Prostate gland (tissue), 2 donors: ENCODE measurements at regions not wholly inside any gene's neighbourhood (a gene's known extent, or its start where the extent isn't known, plus 50 kb on each side); places are given as distances from the start of the nearest gene placed in this dataset.
"Not testable (repeated sequence)": the region's sequence is repeated elsewhere in the genome, so short reads cannot be mapped to it uniquely, and the experiment has no call there.

Source experiments
- DNase-seq: peaks from one replicate; pipeline ENCODE4 v3.0.0-alpha.2; 2019; ENCODE audit warnings: low spot score
- H3K27ac ChIP-seq, 2 donors: fragments of 200-600 bp; sonication (generic); 2 replicates each; pipeline ENCODE4 v1.5.1; 2017 to 2019
- H3K27me3 ChIP-seq: fragments of 200-600 bp; sonication (generic); replicated peaks from 2 replicates; pipeline ENCODE4 v1.5.1; 2019; ENCODE audit not compliant: insufficient read depth
- H3K36me3 ChIP-seq, 2 donors: fragments of 200-600 bp; sonication (generic); 1 replicate in 1 of 2; 2 replicates in 1 of 2; pipeline versions ENCODE4 v1.5.1 to v1.8.1; 2017 to 2019
- H3K4me1 ChIP-seq: fragments of 200-600 bp; sonication (generic); replicated peaks from 2 replicates; pipeline ENCODE4 v1.5.1; 2019
- H3K4me3 ChIP-seq, 2 donors: fragments of 200-600 bp; sonication (generic); 2 replicates each; pipeline ENCODE4 v1.5.1; 2017 to 2019
- H3K9me3 ChIP-seq: fragments of 200-600 bp; sonication (generic); 2 replicates; pipeline ENCODE4 v1.5.1; 2017
- POLR2A ChIP-seq: fragments of 450-650 bp; IDR thresholded peaks from one replicate; pipeline ENCODE4 v1.6.1; 2016; ENCODE audit warnings: antibody characterized with exemption, mild to moderate bottlenecking
- POLR2AphosphoS5 ChIP-seq: sonication (generic); formaldehyde crosslinking; IDR thresholded peaks from one replicate; pipeline ENCODE4 v1.6.1; 2017; ENCODE audit warnings: antibody characterized with exemption
- WGBS: methylation state at CpG from one replicate; pipeline ENCODE4 v1.1.5; 2018; 5-methylcytosine and 5-hydroxymethylcytosine counted together
- intact Hi-C: fragments of 100-400 bp; cut with DNase I; formaldehyde crosslinking; loops from one replicate; pipeline ENCODE4 v1.14.2; 2022
- TF ChIP-seq, protein P1 (sequence below), 4 experiments: fragments of 200-600 bp in 2 of 4; fragments of 450-650 bp in 2 of 4; sonication (generic) in 2 of 4; IDR thresholded peaks; 1 replicate in 3 of 4; 2 replicates in 1 of 4; pipeline ENCODE4 v1.5.1; 2016 to 2019; ENCODE audit warnings: antibody characterized with exemption in 4 of 4, mild to moderate bottlenecking in 2 of 4, moderate library complexity in 2 of 4

DNA sequence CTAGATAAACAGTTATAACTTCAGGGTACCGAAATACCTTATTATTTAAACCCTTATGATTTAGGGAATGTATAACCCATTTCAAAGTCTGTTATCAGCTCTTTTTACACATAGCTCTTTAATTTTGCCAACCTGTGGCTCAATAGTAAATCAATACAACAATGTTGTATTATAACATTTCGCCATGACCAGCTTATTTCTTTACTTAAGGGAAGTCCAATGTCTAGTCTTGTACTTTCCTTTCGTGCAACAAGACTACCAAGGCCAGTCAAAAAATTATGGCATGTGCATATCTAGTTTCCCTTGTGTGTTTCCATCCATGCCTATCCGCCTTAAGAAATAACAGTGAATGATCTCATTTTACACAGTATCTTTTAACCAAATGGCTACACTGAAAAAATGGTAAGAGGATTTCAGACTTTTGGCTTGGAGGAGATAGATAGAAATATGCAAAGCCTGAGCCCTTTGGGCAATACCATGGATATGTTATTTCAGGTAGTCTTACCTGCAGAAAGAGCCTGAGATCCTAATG, 239.5 kb upstream of the RPS23 start:
- H3K36me3 ChIP-seq = no peaks in the 10 kb centered on the region
- DNase-seq = no peak
- intact Hi-C loops = no loop called here
- H3K27ac ChIP-seq = no peak overlapping the region
- TF ChIP-seq POLR2A (no peak), POLR2AphosphoS5 (no peak)
- TF ChIP-seq, protein P1, sequence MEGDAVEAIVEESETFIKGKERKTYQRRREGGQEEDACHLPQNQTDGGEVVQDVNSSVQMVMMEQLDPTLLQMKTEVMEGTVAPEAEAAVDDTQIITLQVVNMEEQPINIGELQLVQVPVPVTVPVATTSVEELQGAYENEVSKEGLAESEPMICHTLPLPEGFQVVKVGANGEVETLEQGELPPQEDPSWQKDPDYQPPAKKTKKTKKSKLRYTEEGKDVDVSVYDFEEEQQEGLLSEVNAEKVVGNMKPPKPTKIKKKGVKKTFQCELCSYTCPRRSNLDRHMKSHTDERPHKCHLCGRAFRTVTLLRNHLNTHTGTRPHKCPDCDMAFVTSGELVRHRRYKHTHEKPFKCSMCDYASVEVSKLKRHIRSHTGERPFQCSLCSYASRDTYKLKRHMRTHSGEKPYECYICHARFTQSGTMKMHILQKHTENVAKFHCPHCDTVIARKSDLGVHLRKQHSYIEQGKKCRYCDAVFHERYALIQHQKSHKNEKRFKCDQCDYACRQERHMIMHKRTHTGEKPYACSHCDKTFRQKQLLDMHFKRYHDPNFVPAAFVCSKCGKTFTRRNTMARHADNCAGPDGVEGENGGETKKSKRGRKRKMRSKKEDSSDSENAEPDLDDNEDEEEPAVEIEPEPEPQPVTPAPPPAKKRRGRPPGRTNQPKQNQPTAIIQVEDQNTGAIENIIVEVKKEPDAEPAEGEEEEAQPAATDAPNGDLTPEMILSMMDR (IDR thresholded peaks at IDR 0.05) = no peak
- no peaks in the 10 kb centered on the region for H3K27me3 ChIP-seq
- no peaks in the 10 kb centered on the region for H3K9me3 ChIP-seq
- H3K4me1 ChIP-seq = no peaks in the 10 kb centered on the region
- no peak overlapping the region for H3K4me3 ChIP-seq
- 94% methylated on average over 4 of the region's 4 CpGs for WGBS

DNA sequence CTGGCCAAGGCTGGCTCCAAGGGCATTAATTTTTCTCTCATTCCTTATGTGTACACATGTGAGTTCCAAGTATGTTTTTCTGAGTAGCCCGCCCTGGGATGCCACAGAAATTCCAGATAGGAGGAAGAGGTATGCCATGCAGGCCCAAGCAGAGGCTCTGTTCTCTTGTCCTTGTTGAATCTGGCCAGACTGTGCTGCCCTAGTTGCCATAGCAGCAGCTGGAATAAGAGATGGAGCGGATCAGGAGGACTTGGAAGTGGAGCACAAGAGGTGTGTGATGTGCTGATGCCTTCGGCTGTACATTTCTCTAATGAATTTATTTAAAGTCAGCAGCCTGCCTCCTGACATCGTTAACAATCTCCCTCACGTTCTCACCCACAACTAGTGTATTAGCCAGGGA, 235.6 kb upstream of the RPS23 start:
- Histone ChIP-seq H3K4me1 (no peaks in the 10 kb centered on the region), H3K27ac (no peak overlapping the region), H3K4me3 (no peak overlapping the region), H3K27me3 (no peaks in the 10 kb centered on the region), H3K36me3 (no peaks in the 10 kb centered on the region), H3K9me3 (no peaks in the 10 kb centered on the region)
- WGBS = 82% methylated on average over 5 of the region's 5 CpGs
- no peak for DNase-seq
- TF ChIP-seq POLR2A = no peak
- TF ChIP-seq, protein P1 (IDR thresholded peaks at IDR 0.05) = no peak
- no peak for TF ChIP-seq POLR2AphosphoS5
- intact Hi-C loops = no loop called here

DNA sequence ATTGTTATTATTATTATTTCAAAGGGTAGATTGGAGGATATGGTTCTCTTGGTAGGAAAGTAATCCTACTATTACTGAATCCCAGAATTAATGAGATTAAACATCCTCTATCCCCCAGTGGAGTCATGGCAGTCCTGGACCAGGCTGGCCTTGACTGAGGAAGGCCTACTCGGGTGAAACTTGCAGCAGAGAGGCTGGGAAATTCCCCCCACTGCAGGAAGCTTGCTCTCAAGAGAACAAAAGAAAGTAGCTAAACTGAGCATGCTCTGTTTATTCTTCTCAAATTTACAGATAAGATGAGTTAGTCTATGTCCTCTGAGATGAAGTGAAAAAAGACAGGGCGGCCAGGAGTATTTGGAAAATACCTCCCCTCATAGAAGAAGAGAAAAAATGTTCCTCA, 233.9 kb upstream of the RPS23 start:
- intact Hi-C loops = no loop called here
- no peaks in the 10 kb centered on the region for H3K4me1 ChIP-seq
- WGBS = 74% methylated on average over 2 of the region's 2 CpGs

DNA sequence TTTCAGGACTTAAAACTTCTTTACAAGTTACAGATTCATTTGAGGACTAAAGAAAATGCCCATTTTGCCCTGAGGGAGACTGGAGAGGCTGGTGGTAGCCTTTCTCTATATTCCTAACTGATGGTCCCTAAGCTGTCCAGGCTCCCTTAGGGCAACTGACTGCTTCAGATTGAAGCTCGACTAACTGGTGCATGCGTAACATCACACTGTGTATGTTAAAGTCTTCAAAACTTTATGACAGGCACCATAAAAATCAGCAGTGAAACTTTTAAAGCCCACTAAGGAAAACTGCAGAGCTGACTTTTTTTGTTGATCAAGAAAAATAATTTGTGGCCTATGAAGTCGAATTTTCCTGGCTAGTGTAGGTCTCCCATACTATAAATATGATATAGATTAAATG, 233.0 kb upstream of the RPS23 start:
- H3K9me3 ChIP-seq = no peaks in the 10 kb centered on the region
- DNase-seq = no peak
- H3K4me3 ChIP-seq = no peak overlapping the region
- no peak for TF ChIP-seq POLR2A
- TF ChIP-seq POLR2AphosphoS5 = no peak
- TF ChIP-seq, protein P1 (IDR thresholded peaks at IDR 0.05) = no peak
- 79% methylated on average over 3 of the region's 3 CpGs for WGBS
- intact Hi-C loops = no loop called here
- H3K4me1 ChIP-seq = no peaks in the 10 kb centered on the region
- no peak overlapping the region for H3K27ac ChIP-seq
- no peaks in the 10 kb centered on the region for H3K27me3 ChIP-seq
- no peaks in the 10 kb centered on the region for H3K36me3 ChIP-seq

More for the DNA sequence above, 233.9 kb upstream of the RPS23 start:
- no peaks in the 10 kb centered on the region for H3K9me3 ChIP-seq
- no peak for DNase-seq
- H3K36me3 ChIP-seq = no peaks in the 10 kb centered on the region
- TF ChIP-seq, protein P1 (IDR thresholded peaks at IDR 0.05) = no peak
- TF ChIP-seq POLR2AphosphoS5 (no peak), POLR2A (no peak)
- H3K27me3 ChIP-seq = no peaks in the 10 kb centered on the region
- no peak overlapping the region for H3K27ac ChIP-seq
- H3K4me3 ChIP-seq = no peak overlapping the region

DNA sequence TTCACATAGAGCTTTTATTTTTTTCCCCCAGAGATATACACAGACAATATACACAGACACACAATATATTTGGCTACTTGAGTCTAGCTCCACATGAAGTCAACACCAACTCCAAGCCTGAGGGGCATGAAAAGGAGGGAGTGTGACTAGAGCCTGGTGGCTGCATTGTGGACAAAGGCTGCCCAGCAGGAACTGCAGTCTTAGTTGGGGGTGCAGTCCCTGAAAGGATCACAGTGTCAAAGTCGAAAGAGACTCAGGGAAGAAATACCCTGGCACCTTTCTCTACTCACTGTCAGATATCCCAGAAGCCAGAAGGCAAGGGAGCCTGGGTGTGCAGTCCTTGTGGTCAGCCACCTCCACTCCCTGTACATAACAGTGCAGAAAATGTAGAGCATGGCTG, 231.6 kb upstream of the RPS23 start:
- intact Hi-C loops = no loop called here
- no peaks in the 10 kb centered on the region for H3K4me1 ChIP-seq
- DNase-seq = no peak
- no peaks in the 10 kb centered on the region for H3K9me3 ChIP-seq
- TF ChIP-seq, protein P1 (IDR thresholded peaks at IDR 0.05) = no peak
- TF ChIP-seq POLR2AphosphoS5 (no peak), POLR2A (no peak)
- H3K36me3 ChIP-seq = no peaks in the 10 kb centered on the region
- H3K27me3 ChIP-seq = no peaks in the 10 kb centered on the region
- WGBS = 78% methylated on average over 1 of the region's 1 CpG
- H3K27ac ChIP-seq = no peak overlapping the region
- no peak overlapping the region for H3K4me3 ChIP-seq

DNA sequence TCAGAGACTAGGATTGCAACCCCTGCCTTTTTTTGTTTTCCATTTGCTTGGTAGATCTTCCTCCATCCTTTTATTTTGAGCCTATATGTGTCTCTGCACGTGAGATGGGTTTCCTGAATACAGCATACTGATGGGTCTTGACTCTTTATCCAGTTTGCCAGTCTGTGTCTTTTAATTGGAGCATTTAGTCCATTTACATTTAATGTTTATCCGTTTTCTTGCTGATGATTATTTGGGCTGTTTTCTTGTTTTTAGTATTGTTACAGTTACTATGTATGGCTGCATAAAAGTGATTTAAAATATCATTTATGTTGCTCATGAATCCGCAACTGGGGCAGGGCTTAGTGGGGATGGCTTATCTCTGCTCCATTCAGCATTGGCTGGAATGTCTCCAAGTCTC, 228.2 kb upstream of the RPS23 start:
- DNase-seq, H3K27ac ChIP-seq, H3K4me3 ChIP-seq, H3K36me3 ChIP-seq, H3K27me3 ChIP-seq, H3K9me3 ChIP-seq, intact Hi-C loops, H3K4me1 ChIP-seq: not testable (repeated sequence)
- 97% methylated on average over 3 of the region's 3 CpGs for WGBS
